ENCODE measurements at regions not wholly inside any gene's neighbourhood (a gene's known extent, or its start where the extent isn't known, plus 50 kb on each side); places are given as distances from the start of the nearest gene placed in this dataset.

DNA sequence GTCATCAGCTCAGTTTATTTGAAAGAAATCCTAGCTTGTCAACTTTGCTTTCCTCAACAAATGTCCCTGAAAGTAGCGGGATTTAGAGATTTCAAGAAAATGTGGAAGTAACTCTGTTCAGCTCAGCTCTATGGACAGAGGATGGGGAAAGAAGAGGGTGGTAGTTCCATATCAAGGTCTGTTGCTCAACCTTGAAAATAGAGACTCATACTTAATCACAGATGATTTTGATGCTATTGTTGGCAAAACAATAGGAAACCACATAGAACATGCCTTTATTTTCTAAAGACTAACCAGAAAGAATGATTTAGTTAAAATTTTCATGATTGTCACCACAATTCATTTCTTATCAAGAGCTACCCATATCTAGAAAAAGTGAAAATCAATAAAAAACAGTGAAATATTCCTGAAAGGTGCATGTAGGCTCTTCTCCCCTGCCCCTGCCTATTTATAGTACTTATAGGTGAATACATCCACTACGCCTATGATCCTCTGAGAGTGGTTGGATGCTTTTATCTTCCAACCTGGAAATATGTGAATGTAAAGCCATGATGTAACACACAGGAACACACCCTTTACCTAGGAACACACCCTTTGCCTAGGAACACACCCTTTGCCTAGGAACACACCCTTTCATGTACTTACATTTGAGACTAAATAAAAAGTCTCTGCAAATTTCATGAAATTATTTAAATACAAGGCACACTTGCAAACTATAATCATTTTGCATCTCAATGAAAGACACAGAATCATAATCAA, 65.8 kb downstream of the ETAA1 start:
- no peak for DNase-seq

DNA sequence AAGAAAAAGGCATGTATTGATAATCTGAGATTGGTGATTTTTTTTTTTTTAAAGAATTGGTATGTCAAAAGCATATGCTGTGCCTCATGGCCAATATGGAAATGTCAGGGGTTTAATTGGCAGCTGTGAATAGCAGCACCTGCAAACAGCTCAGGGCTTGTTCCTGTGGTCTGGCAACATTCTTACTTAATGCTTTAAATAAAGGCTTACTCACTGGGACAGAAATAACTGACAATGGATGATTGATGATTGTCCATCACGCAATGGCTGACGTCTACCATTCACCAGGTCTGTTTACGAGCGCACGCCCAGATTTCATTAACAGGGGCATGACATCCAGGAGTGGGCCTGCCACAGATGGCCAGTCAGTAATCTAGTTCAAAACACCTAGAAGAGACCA, 66.7 kb downstream of the ETAA1 start:
- no peak for DNase-seq

DNA sequence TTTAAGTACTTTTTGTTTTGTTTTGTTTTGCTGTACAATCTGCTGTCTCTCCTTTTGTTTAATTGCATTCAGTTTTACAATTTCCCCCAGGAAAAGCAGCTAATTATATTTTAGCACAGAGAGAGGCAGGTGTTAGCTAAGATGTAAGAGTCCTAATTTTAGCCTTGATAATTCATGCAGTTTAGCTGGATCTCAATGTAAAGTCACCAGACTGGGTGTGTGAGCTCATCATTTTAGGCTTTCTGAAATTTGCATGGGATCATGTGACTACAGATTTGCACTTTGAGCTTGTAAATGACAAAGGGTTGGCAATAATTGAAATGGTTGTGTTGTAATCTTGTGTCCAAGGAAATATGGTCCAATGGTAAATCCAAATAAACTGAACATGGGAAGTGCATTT, 68.5 kb downstream of the ETAA1 start:
- DNase-seq: no peak

DNA sequence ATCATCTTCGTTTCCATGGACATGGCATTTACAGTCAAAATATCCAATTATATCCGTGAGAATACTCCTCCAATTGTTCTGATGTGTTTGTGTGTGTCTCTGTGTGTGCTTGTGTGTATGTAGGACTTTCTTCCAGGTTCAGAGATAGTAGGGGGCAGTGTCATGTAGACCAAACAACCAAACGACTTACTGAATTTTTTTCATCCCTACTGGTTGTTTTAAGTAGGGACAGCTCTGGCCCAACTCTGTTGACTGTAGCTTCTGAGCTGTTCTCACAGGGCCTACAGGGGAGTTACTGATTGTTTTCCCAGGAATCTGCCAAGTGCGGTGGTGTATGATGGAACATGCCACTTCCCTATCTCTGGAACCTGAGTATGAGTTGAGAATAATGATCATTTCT, 69.6 kb downstream of the ETAA1 start:
- no peak for DNase-seq

DNA sequence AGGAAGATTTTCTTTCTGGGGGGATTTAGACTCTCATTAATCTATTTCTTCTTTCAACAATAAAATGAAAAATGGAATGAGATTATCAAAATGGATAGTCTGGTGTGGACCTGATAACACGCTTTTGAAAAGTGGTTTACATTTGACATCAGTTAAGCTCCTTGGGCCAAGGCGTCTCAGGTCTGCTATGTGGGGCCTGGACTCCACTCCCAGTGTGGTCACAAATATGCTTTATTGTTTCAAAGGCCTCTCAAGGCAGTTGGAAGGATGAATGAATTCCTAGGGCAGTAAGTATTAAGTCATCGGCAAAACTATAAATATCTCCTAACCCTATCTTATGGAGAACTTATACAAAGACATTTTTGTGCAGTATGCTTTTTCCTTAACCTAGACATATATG, 74.5 kb downstream of the ETAA1 start:
- no peak for DNase-seq

DNA sequence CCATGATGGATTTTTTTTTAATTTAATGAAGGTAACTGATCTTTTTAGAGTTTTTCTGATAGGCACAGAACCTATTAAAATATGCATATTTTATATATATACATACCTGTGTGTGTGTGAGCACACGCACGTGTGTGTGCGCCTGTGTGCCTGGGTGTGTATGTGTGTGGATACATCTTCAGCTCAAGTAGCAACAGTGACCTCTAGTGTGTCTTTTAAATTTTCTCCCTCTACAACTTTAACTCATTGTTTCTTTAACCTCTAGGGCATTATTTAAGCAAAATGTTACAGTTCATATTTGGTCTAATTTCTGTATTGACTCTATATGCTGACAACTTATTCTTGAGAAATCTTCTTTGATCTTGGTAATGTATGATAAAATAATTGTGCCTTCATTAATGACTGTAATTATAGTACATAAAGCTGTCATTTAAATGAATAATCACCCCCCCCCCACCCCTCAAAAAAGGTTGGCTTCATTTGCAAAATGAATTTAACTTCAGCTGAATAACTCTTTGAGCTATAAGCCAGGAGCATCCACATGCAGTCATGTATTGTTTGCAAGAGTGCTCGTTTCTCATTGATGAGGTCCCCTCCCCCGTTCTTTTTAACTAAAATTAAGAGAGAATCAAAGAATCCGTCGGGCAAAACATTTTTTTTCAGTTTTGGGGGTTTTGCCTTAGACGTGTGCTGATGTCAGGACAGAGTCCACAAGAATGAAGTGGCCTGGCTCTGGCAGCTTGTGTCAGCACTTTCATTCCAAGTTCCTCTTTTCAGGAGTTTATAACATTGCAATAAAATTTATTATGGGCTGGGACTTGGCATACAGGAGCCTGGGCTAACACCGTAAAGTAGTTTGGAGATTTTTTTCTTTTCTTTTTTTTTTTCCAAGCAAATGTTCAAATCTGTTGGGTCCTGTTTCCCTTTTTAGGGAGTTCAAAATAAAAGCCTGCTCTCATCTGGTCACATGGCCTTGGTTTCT, 80.0 kb downstream of the ETAA1 start:
- peak; percentile 65 for DNase-seq

DNA sequence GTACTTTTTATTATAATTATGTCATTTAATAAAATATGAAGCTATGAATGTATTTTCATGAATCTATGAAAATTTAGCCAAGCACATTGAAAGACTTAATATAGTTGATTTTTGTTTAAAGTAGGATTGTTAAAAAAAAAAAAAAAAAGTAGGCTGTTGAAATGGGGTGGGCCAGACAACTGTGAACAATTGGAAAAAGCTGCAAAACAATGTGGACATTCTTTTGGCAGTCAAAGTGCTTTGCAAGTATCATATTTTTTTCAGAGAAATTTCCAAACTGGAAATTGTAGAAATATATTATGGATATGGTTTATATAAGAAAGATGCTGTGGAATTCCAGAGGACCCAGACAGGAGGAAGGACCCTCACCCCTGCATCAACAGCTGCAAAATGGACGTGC, 82.1 kb downstream of the ETAA1 start:
- no peak for DNase-seq

DNA sequence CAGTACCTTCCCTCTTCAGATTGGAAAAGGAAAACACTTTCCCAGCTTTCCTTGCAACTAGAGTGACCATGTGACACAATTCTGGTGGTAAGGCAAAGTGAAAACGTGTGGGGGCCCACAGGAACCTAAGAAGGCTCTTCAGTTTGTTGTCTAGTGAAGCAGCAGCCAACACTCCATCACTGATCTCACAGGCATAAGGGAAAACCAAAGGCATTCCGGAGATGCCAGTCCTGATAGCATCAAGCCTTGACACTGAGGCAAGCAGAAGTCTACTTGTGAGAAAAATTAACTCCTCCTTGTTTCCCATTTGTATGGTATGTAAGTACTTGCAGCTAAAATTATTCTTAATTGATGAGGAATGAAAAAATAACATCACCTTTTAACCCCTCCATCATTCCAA, 88.3 kb downstream of the ETAA1 start:
- no peak for DNase-seq

DNA sequence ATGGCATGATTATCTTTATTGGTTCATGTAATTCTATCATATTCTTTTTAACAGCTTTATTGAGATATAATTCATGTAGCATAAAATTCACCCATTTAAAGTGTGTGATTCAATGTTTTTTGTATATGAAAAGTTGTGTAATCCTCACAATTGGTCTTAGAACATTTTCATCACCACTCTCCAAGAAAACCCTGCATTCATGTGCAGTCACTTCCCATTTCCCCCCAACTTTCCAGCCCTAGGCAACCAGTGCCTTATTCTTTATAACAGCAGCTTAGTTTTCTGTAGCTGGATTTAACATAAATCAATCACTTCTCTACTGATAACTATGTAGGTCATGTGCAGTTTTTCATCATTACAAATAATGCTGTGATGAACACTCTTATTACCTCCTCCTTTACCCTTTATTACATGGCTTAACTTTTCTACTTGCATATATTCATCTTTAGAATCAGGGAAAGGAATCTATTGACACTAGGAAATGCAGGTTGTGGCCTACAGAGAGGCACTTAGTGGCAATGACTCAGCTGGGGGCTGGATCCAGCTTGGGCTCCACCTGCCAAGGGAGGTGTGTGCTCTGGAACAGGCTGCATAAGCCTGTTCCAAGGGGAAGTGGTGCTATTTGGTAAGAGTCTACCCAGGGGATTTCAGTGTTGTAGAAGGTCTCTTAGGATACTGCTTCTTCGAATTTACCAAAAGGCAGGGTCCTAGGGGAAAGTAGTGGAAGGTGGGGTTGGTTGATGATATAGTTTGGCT, 89.1 kb downstream of the ETAA1 start:
- DNase-seq: no peak

DNA sequence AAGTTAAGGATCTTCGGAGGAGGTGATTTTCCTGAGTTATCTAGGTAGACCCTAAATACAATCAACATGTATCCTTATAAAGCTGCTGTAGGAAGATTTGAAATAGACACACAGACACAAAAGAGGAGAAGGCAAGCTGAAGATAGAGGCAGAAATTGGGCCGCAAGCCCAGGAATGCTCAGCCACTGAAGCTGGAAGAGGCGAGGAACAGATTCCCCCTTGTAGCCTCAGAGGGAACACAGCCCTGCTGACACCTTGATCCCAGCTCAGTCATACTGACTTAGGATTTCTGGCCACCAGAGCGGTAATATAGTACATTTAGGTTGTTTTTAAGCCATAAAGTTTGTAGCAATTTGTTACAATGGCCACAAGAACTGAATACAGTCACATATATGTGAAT, 90.9 kb downstream of the ETAA1 start:
- no peak for DNase-seq

DNA sequence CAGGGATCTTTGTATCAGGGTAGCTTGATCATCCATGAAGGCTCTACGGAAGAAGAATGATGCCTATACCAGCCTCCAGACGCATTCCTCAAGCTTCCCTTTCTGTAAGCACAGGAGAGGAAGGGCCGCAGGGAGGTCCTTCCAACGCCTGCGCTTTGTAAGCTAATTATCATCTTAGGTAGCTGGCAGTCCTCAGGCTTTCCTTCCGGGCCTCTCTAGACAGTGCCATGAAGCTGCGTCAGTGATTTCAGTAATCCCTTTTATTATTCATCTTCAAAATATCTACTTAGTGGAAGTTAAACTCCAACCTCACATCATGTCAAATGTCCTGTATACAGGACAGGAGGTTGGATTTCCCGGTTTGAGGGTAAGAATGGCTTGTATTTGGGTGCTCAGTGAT, 92.3 kb downstream of the ETAA1 start:
- no peak for DNase-seq

DNA sequence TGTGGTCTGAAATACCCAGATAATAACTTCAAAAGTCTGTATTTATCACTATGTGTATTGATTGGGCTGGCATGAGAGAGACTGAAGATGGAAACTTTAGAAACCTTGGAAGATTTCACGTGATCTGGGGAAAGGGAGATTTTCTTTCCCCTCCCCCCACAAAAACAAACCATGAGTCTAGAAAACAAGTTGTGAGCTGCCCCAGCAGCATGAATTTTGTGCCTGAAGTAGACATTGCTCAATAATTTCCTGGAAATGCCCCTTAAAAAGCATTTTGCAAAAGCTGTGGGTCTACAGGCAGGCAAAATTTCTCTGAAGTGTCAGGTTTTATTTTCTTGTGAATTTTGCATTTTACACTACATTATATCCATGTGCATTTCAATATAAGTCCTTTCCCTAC, 101.8 kb downstream of the ETAA1 start:
- peak; percentile 9 for DNase-seq

DNA sequence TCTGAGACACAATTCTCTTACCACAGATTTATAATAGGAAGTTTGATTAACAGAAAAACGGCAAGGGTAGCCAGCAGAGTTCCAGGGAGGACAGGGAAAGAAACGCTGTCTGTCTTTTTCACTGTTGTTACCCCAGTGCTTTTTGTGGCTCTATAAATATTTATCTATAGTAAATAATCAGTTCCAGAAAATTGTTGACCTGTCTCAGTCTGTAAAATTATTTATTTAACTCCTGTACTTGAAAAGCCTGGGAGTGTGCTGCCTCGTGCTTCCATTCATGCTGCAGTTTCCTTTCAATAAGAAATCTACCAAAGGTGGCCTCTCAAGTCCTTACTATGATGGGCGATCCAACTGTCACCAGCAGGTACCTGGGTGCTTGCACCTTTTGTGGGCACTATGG, 102.9 kb downstream of the ETAA1 start:
- no peak for DNase-seq

DNA sequence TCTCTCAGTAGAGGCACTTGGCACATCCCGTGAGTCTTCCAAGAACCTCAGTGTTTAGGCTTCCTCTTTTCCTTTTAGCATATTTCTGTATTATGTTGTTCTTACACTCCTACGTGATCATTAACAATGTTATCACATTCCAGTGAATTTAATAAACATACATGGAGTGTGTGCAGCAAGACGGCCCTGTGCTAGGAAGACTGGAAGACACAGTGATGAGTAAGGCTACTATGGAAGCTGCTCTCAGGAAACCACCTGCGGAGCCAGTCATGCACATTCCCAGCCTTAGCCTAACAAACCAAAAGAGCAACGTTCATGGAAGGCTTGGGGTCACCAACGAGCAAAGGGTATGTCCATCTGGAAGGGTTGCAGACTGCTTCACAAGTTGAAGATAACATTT, 103.4 kb downstream of the ETAA1 start:
- DNase-seq: no peak

DNA sequence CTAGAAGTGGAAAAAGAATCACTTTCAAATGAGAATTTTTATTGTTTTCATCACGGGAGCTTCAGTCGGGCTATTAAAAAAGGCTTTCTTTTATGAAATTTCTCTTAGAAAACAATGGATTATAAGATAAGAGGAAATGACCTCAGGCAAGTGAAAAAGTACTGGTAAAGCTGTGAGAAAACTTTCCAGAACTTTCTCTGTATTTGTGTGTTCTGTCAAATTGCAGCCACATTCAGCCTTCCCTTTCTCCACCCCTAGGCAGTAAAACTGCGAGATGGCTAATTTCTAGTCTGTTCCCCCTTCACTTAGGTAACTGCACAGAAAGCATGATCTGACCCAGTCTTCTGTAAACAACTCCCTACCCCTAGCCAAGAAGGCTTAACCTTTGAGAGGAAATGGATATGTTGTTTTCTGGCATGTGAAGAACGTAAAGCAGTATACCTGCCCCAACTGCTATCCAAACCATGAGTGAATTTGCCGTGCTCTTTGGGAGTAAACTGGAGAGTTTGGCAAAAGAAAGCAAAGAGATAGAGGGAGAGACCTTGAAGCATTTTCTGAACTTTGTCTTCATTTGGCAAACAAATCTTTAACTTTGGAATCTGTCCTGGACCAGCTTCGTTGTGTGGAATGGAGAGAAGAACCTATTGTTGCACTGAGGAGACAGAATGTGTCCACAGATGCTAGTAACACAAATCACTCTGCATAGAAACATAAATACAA, 105.4 kb downstream of the ETAA1 start:
- DNase-seq: no peak

DNA sequence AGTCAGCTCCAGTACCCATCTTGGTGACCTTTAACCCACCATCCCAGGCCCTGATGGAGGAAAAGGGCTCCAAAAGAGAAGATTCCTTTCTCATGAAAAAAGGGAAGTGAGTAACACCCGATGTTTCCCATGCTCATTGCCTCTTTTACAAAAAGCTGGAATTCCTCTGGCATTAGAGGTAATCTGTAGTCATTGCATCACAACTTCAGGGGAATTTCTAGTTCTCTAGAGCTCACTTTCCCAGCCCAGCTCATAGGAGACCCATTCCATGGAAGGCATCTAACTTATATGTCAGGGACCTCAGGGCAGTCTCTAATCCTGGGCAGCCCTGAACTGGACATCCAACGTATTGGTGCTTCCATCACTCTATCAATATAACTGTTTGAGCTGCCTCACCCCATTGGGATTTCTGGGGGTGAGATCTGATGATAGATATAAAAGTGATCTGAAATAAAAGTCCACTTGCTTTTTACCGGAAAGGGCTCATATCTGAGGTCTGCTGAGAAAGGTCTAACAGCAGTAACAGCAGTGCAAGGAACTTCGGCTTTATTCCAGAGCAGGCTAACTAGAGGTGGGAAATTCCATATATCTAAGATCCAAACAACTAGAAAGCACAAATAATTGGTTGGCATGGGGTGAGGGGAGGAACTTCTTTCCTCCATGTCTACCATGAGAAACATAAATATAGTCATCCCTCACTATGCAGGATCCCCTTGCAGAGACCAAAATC, 106.1 kb downstream of the ETAA1 start:
- DNase-seq: no peak

DNA sequence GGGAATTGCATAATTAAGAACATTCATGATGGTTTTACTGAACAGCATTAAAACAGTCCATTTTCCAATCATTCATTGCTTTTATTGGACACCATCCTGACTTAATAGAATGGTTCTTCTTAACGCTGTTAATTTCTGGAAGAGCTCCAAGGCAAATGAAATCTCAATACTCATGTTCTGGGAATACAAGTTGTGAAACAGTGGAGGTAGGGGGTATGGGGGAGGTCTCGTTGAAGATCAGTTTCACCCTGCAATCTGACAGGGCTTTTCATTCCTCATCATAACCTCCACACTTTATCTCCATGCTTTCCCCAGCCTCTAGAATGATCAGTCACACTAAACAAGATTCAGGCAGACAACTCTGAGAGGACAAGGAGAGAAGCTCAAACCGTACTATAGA, 113.6 kb downstream of the ETAA1 start:
- no peak for DNase-seq

DNA sequence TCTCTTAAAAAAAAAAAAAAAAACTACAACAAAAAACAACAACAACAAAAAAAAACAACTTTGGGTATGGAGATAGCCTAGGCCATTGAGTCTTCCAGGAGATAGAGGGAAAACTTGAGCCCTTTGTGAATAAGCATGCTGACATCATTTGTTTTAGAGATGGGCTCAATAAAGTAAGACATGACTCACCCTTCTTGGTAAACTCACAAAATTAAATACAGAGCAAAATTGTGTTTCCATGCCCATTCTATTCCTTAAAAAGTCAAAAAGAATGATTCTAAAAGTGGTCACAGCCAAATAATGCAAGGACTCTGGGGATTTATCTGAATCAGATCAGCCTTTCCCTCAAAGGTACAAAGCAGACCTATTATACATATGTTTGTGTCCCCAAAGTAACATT, 117.4 kb downstream of the ETAA1 start:
- DNase-seq: no peak

DNA sequence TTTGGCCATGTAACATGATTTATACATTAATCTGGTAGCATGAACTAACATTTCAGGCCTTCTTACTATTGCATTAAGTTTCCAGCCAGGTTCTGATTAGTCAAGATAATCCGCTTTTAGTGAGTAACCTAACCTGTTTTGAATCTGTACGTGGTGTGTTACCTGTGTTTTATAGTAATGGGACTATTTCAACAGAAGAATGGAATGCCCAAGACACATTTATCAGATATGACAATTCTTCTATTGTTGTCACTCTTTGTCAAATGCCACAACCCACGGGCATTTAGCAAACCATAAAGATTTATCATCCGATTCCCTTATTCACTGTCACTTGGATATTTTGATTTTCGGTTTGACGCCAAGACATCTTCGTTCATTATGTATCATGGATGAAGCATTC, 117.9 kb downstream of the ETAA1 start:
- DNase-seq: no peak

DNA sequence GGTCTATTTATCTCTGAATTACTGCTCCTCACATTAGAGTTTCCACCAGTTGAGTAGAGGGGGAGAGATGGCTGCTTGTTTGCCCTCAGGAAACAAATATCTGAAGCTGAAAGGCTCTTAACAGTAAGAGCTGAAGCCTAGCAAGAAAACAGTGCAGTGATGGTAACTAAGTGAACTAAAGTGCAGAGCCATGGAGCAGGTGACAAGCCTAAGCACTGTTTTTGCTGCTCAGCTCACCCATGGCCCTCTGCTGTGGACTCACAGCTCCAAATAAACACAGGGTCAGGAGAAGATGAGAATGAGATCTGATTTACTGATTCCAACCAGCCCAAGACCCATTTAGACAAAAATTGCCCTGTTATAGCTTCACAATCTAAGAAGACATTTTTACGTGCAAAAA, 118.4 kb downstream of the ETAA1 start:
- no peak for DNase-seq

DNA sequence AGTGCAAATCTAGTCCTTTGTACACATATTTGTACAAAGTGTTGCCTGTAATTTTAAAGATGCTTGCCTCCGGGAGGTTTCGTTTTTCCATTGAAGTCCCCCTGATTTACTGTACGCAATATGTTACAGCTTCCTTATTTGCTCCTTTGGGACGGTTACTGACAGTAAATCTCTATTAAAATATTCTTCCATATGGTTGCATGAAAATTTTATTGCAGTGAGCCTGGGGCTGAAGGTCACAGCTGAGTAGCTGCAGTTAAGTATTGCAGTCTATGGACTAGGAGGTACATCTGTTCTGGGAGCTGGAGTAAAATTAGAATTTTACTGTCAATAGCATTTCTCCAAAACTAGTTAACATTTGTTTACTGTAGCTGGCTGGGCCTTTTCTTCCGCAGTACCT, 119.2 kb downstream of the ETAA1 start:
- DNase-seq: no peak

DNA sequence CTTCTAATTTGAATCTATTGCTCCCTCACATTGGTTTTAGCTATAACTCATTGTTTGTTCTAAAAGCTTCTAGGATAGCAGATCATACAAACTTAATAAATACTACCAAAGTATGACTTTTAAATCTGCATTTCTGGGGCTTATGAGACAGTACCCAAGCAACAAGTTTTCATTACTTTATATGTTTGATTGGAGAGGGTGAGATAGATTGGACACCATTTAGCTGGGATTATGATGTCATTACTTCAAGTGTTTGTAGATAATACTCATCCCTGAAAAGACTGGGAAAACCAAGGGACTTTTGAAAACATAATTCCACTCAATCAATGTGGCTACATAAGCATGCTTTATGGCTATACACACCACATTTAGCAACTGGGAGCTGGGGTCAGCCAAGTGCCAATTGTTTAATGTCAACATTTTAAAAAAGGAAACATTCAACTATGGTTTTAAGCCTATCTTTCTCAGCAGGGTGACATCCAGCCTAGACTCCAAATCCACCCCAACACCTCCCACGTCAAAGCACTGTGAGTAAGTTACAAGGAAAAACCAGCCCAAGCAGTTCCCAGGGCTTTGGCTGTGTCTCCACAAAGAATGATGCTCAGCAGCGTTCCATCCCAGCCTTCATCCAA, 119.9 kb downstream of the ETAA1 start:
- DNase-seq: no peak
